GM19328 (cell line): ENCODE measurements at regions not wholly inside any gene's neighbourhood (a gene's known extent, or its start where the extent isn't known, plus 50 kb on each side); places are given as distances from the start of the nearest gene placed in this dataset.
A peak's percentile ranks its signal among the peaks of the same experiment; 100 is the strongest.

Source experiments
- ATAC-seq: cut with Tn5 transposase; IDR thresholded peaks from one replicate; pipeline ENCODE4 v1.9.1; 2021; ENCODE audit warnings: mild to moderate bottlenecking, moderate library complexity; ENCODE audit not compliant: unreplicated experiment

GRCh38 chr4:184575306-184575705 is 73.9 kb downstream of the CASP3 start:
- no peak for ATAC-seq

GRCh38 chr4:184574861-184575260 is 74.4 kb downstream of the CASP3 start:
- ATAC-seq, result no peak

GRCh38 chr4:184573701-184574100 is 75.5 kb downstream of the CASP3 start:
- no peak for ATAC-seq

GRCh38 chr4:184568770-184569169 is 80.5 kb downstream of the CASP3 start:
- no peak for ATAC-seq

- no peak for ATAC-seq
These were observed 85.6 kb downstream of the CASP3 start for GRCh38 chr4:184563621-184564020.

- no peak for ATAC-seq
These were observed 84.6 kb upstream of the IRF2 start for GRCh38 chr4:184558996-184559395.

- no peak for ATAC-seq
These were observed 79.5 kb upstream of the IRF2 start for GRCh38 chr4:184553891-184554290.

GRCh38 chr4:184550476-184550875 is 76.1 kb upstream of the IRF2 start:
- ATAC-seq, result no peak

- no peak for ATAC-seq
These were observed 74.4 kb upstream of the IRF2 start for GRCh38 chr4:184548648-184549341.

GRCh38 chr4:184548316-184548647 is 73.9 kb upstream of the IRF2 start:
- no peak for ATAC-seq

- no peak for ATAC-seq
These were observed 70.5 kb upstream of the IRF2 start for GRCh38 chr4:184544788-184545409.

GRCh38 chr4:184541907-184542306 is 67.6 kb upstream of the IRF2 start:
- ATAC-seq, result no peak

- no peak for ATAC-seq
These were observed 66.0 kb upstream of the IRF2 start for GRCh38 chr4:184540307-184540706.

- peak; percentile 34 for ATAC-seq
These were observed 63.8 kb upstream of the IRF2 start for GRCh38 chr4:184538023-184538599.

- peak; percentile 57 for ATAC-seq
These were observed 63.1 kb upstream of the IRF2 start for GRCh38 chr4:184537269-184538022.

- ATAC-seq, result no peak
These were observed 62.5 kb upstream of the IRF2 start for GRCh38 chr4:184536881-184537248.

- ATAC-seq, result no peak
These were observed 61.9 kb upstream of the IRF2 start for GRCh38 chr4:184536065-184536880.

GRCh38 chr4:184534511-184535391 is 60.4 kb upstream of the IRF2 start:
- peak; percentile 41 for ATAC-seq

GRCh38 chr4:184533908-184534307 is 59.6 kb upstream of the IRF2 start:
- ATAC-seq, result no peak

GRCh38 chr4:184531008-184531407 is 56.7 kb upstream of the IRF2 start:
- no peak for ATAC-seq
